ENCODE measurements at regions not wholly inside any gene's neighbourhood (a gene's known extent, or its start where the extent isn't known, plus 50 kb on each side); places are given as distances from the start of the nearest gene placed in this dataset.
"Not testable (repeated sequence)": the region's sequence is repeated elsewhere in the genome, so short reads cannot be mapped to it uniquely, and the experiment has no call there.

- not testable (repeated sequence) for DNase-seq
Observed at GRCh38 chr1:146318715-146319114, 89.9 kb upstream of the NOTCH2NLA start.

- not testable (repeated sequence) for DNase-seq
Observed at GRCh38 chr1:146317785-146318184, 89.0 kb upstream of the NOTCH2NLA start.

- not testable (repeated sequence) for DNase-seq
Observed at GRCh38 chr1:146314449-146315246, 85.8 kb upstream of the NOTCH2NLA start.

DNA sequence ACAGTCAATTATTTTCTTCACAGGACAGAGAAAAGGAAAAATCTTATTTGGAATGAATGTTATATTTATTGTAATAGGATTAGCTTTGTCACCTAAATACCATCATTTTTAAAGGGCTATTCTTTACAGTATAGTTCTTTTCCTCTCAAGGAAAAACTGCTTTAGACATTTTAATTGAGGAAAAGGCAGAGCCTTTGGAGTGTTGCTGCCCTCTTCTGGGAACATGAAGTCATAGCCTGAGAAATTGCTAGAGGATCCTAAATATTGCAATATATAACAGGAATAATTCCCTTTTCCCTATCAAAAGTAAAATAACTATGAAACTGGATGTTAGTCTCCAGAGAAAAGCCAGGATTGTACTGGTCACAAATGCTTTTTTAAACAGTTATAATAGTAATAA, 81.8 kb upstream of the NOTCH2NLA start:
- DNase-seq: not testable (repeated sequence)

GRCh38 chr1:146309427-146309826, 80.6 kb upstream of the NOTCH2NLA start:
- DNase-seq: not testable (repeated sequence)

- DNase-seq: not testable (repeated sequence)
Observed at GRCh38 chr1:146308892-146309291, 80.1 kb upstream of the NOTCH2NLA start.

DNA sequence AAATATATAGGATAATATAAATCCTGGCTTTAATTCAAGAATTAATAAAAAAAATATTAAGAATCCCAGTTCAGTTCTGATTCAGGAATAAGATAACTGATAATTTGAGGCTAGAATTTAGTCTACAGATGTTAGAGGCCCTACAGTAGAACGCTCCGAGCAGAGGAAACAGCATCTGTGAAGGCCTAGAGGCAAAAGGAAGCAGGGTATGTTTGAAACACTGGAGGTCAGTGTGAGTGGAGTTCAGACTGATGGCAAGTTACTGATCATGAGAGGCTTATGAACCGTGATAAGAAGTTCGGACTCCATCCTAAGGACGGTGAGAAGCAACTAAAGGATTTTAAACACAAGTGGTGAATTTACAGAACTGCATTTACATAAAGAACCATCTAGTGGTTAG, 79.3 kb upstream of the NOTCH2NLA start:
- DNase-seq: not testable (repeated sequence)

DNA sequence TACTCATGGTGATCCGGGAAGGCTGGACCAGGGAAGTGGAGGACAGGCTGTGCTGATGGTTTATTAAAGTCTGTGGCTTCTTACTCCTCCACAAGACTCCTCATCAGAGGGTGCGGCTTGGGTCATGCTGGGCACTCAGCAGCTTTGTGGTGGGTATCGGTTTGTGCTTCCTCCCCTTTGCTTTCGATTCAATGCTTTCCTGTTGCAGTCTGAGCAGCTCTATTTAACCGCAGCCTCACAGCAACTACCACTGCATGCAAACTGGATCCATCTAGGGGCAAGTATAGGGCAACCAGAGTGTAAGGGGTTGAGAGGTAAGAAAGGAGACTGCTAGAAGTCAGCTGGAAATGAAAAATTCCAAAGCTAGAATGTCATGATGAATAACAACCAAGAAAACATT, 78.8 kb upstream of the NOTCH2NLA start:
- not testable (repeated sequence) for DNase-seq

DNA sequence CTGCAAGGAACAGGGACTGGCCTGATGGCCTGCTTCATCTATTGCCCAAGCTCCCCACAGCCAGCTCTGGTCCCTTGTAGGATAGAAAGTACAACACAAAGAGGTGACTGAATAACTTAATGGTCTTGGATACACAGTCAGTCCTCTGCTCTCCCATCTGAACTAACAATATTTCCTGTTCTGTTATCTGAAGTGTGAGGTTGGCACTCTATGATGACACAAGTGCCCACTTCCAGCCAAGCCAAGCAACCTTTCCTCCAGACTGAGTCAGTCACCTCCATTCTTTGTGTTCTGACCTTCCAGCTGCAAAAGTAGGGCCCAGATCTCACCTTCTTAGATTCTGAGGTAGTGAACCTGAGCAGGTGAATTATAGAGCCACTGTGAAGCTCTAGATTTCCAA, 77.8 kb upstream of the NOTCH2NLA start:
- DNase-seq: not testable (repeated sequence)

- not testable (repeated sequence) for DNase-seq
Observed at GRCh38 chr1:146305442-146305841, 76.6 kb upstream of the NOTCH2NLA start.

DNA sequence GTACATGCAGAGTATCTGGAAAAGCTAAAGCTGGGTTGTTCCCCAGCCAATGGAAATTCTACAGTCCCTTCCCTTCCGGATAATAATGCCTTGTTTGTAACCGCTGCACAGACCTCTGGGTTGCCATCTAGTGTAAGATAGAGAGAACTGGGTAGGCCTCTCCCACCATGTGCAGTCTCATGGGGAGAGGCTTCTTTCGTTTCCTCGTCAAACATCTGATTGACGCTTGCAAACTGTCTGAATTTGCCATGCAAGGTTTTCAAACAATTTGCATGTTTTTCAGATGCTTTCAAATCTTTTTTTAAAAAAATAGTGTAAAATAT, 69.7 kb upstream of the NOTCH2NLA start:
- DNase-seq: not testable (repeated sequence)

- DNase-seq: not testable (repeated sequence)
Observed at GRCh38 chr1:146297781-146298574, 69.2 kb upstream of the NOTCH2NLA start.

DNA sequence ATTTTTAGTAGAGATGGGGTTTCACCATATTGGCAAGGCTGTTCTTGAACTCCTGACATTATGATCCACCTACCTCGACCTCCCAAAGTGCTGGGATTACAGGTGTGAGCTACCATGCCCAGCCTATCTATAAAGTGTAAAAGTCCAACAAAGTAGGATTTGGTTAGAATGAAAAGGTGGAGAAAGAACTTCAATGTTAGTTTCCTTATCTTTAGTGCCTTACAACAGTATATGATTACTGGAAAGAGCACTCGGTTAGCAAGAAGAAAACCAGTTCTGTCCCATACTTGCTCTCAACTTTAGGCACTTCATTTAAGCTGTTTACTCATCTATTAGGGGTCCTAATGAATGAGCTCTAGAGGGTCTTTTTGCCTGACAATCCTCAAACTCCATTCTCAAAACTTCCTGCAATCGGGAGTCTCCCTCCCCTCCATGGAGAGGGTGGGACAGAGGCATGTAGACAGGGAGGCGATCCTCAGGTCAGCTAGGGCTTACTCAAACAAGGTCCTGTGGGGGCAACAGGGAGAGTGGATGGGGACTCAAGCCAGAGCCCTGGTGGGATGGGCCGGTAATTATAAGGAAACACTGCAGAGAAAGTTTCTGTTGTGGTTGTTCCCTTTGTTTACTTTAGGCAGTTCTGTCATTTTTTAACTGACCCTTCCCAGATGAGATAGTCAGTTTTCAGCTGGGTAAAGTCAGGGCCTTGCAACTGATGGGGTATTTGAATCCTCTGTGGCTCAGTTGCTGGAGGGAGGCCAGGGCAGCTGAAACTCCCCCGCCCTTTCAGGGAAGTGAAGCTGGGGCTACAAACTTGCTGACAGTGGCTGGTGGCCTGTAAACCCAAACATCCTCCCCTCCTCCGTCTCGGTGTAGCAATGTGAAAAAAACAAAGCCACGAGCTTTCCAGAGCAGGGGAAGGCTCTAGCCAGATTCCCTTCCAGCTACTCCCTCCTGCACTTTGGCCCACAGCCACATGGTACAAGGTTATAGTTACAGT, 64.4 kb upstream of the NOTCH2NLA start:
- not testable (repeated sequence) for DNase-seq

- not testable (repeated sequence) for DNase-seq
Observed at GRCh38 chr1:146292424-146292823, 63.6 kb upstream of the NOTCH2NLA start.

DNA sequence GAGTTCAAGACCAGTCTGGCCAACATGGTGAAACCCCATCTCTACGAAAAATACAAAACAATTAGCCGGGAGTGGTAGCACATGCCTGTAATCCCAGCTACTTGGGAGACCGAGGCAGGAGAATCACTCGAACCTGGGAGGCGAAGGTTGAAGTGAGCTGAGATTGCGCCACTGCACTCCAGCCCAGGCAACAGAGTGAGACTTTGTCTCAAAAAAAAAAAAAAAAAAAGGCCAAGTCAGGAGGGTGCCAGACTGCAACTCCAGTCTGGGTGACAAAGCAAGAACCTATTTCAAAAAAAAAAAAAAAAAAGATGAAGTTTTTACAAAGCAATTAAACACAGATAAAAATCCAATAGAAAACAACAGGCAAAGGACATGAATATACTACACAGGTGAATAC, 59.1 kb upstream of the NOTCH2NLA start:
- not testable (repeated sequence) for DNase-seq

- DNase-seq: not testable (repeated sequence)
Observed at GRCh38 chr1:146284760-146285159, 55.9 kb upstream of the NOTCH2NLA start.

DNA sequence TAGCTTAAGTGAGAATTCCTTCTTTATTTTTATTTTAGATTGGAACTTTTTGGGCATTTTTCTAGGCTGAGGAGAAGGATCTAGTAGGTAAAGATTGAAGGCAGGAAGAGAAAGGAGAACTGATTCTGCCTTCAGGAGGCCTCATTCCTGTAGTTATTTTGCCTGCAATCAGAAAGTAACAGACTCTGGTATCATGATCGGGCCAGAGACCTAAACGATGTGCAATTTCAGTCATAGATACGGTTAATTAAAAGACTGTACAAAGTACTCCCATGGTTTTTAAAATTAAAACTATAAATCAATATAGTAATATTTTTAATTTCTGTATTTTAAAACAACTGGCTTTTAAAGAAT, 54.7 kb upstream of the NOTCH2NLA start:
- not testable (repeated sequence) for DNase-seq

- not testable (repeated sequence) for DNase-seq
Observed at GRCh38 chr1:146282807-146283526, 54.1 kb upstream of the NOTCH2NLA start.

DNA sequence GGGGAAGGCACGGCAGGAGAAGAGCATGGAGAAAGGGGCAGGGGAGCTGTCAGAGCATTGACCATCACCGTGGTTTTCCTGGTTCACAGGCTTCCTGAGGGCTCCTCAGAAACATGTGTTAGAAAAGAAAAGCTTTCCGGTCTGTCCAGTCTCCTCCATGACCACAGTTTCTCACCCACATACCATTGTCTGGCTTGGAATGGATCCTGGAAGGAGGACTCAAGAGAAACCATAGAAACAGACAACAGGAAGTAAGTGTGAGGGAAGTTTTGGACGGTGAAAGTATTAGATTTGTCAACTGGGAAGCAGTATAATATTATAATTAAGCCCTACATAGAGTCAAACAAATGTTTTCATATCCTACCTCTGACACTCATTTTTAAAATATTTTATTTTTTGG, 52.7 kb upstream of the NOTCH2NLA start:
- not testable (repeated sequence) for DNase-seq

DNA sequence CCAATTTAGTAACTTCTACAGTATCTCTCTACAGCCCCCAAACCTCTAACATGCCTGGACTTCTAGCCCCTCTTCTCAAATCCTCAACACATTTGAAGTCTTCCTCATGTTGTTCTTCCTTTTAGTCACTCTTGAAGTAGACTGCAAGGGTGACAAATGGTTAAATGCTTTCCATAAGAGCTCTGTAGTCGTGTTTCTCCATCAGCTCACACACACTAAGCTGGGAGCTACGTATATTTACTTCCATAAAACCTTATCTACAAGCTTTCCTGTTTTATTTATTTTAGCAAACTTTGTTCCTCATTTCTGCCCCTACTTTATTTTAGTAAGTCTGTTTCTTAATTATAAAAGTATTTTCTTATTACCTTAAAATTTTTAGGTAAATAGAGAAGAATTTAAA, 49.9 kb upstream of the NOTCH2NLA start:
- not testable (repeated sequence) for DNase-seq
